D341Med (cell line): ENCODE measurements at regions not wholly inside any gene's neighbourhood (a gene's known extent, or its start where the extent isn't known, plus 50 kb on each side); places are given as distances from the start of the nearest gene placed in this dataset.
"Not testable (repeated sequence)": the region's sequence is repeated elsewhere in the genome, so short reads cannot be mapped to it uniquely, and the experiment has no call there.

ENCODE experiments used
- DNase-seq: peaks from one replicate; pipeline ENCODE4 v3.0.0; 2012; ENCODE audit warnings: low spot score

- DNase-seq = no peak
Measured at GRCh38 chrX:8025705-8026104, 98.5 kb upstream of the PNPLA4 start.

- DNase-seq = no peak
Measured at GRCh38 chrX:8018934-8019333, 91.7 kb upstream of the PNPLA4 start.

DNA sequence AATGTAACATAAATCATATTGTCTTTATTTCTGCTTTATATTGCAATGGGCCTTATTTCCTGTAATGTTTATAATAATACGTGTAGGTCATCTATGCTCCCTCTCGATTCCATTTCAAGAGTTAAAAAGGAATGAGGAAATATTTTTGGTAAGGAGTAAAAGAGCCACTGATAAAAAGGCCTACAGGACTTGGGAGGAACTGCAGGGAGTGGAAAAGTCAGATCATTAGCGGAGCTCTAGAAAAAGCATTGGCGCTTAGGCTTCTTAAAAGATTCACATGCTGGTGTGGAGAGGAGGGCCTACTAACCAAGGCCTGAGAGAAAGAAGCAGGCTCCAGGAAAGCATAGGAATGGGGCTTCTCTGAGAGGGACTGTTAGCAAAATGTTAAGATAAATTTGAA is 82.9 kb upstream of the PNPLA4 start:
- no peak for DNase-seq

DNA sequence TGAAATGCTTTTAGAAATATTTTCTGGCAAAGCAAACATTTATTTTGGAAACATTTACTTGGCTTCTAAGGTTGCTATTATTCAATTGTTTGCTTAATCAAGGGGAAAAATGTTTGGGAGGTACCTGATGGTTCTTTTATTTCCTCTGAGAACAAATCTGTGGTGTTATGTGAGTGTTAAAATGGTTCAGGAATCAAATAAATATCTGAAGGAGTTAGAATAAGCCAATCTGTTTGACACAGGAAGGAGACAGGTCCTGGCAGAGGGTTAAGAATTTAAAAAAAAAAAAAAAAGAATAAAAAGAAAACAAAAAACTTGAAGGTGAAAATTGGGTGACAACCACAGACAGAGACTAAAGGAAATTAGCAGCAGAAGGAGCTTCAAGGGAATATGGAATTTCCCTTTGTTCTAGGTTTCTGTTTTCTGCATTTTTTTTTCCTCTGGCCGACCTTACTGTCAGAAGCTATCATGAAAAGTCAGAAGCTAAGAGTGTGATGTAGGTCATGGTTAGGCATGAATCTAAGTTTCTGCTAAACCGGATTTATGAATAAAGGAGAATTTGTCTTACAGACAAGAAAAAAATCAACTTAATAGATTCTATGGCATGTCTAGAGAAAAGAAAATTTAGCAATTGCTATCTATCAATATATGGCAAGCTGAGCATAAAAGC is 78.6 kb upstream of the PNPLA4 start:
- no peak for DNase-seq

DNA sequence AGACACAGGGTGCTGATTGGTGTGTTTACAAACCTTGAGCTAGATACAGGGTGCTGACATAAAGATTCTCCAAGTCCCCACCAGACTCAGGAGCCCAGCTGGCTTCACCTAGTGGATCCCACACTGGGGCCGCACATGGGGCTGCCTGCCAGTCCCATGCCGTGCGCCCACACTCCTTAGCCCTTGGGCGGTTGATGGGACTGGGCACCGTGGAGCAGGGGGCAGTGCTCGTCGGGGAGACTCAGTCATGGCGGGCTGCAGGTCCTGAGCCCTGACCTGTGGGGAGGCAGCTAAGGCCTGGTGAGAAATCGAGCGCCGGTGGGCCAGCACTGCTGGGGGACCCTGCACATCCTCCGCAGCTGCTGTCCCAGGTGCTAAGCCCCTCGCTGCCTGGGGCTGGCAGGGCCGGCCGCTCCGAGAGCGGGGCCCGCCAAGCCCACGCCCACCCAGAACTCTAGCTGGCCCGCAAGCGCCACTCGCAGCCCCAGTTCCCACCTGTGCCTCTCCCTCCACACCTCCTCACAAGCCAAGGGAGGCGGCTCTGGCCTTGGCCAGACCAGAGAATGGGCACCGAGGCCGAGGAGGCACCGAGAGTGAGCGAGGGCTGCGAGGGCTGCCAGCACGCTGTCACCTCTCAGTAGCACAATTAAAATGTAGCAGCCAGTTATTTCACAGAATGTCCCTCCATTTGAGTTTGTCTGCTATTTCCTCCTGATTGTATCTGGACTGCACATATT is 76.1 kb upstream of the PNPLA4 start:
- DNase-seq = no peak

DNA sequence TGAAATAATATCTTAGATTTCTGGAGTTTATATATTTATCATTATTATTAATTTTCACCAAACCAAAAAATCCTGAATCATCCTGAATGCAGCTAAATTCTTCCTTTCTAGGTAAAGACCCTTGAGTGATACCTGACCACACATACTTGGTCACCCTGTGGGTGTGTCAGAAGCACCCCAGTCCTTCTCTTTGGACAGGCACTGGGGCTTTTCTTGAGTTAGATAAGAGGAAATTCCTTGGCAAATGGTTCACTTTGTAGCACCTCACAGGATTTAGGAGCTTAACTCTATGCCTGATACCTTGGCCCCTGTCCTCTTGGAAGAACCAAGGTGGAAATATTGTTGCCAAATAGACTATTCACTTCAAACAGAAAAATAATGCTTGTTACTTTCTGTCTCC is 69.6 kb upstream of the PNPLA4 start:
- DNase-seq = no peak

DNA sequence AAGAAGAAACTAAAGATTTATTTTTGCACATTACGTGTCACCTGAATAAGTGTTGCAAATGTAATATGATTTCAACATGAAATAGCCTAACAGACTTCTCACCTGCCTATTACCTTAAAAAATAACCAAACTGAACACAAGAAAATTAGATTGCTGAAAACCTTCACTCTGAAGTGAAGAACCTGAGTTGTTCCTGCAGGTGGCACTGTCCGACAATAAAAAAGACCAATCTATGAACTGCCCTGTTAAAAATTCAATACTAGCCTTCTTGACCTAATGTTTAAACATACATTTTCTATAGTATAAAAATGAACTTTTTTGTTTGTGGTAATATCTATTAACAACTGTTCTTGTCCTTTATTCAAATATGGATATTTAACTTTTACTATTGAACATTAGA is 69.2 kb upstream of the PNPLA4 start:
- peak; percentile 13 for DNase-seq

DNA sequence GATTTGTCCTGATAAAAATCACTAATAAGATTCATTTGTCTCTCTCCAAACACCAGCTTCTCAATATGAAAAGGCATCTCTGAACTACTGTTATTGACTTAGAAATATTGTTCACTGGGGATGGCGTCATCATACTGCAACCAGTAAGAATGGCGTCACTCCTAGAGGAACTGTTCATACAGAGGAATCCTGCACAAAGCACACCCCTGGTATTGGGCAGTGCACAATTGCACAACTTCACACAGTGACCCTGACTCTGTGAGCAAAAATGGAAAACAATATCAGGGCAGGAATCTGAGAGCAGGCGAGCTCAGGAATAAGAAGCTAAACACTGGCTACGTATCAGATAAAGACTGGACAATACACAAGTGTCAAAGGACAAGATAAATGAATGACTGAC is 66.7 kb upstream of the PNPLA4 start:
- no peak for DNase-seq

DNA sequence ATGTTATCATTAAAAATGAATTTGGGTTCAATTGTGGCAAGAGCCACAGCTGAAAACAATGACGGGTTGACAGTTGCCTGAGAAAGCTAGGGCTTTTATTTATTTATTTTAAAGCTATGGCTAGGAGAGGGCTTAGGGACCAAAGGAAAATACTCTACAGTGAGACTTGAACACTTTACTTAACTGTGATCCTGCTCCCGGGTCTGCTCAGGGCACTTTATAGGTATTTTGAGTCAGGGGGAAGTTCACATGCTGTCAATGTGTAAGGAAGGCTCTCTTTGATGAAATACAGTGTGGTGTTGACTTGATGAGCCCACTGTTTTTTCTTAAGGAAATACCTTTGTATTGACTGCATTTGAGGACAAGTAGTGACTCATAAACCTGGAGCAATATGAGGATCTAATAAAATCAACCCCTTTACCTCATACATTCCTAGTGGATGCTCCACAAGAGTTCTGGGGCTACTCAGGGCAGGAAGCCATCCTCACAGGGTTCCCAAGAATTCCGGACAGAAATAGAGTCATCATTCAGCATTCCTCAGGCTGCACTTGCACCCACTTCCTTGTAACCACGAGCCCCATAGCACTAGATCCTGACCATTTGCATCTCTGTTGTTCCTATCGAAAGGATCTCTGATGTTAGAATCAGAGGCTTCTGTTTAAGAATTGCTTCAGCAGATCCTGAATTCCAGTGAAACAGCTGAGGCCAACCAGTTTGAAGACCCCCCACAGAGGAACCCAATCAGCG is 61.0 kb upstream of the PNPLA4 start:
- not testable (repeated sequence) for DNase-seq

DNA sequence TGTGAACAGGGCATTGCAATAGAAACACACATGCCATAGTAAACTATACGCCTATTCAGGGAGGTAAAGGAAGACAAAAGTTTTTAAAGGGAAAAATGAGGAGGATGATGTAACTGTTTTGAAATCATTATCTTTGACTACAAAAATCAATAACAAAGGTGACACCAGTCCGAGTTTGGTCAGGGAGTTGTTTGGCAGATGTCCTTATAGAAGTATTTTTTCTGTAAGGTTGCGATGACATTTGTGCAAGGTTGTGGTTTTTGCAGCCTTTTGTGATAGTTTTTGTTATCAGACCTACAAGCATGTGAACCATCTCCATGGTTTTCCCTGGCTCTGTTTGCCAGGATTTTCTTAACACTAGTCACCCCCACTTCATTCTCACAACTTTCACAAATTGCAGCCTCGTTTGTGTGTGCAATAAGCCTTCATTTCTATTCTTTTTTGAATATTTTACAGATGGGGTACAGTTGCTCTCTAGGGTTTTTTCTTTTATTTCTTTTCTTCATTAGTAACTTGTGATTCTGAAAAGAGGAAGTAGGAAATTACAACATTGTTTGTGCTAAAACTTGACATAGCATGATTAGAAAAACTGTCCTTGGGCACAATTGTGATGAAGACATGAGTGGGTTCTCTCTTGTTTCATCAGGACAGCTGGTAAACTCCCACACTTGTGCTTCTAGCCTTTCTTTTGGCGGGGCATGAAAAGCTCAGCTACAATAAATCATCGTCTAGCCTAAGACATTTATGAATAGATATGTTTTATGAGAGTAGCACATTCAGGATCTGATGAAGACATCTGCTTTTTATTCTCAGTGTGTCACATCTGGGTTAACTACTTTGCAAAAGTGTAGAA is 60.2 kb upstream of the PNPLA4 start:
- DNase-seq = no peak

GRCh38 chrX:7986738-7987137 is 59.5 kb upstream of the PNPLA4 start:
- not testable (repeated sequence) for DNase-seq

DNA sequence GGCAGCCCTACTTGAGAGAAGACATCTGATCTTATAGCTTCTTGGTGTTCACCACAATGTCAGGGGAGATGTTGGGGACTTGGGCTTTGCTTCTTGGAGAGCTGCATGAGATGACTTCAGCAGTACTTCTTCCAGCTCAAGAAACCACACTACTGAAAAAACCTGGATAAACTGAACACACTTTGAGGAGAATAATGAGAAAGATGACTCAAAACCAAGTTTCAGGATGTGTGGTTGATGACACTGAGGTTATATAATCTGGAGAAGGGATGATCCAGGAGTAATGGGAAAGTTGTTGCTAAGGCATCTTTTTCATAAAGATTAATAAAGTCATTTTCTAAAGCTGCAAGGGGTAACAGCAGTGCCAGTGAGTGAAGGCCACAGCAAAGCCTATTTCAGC is 58.4 kb upstream of the PNPLA4 start:
- DNase-seq = no peak

- DNase-seq = no peak
Measured at GRCh38 chrX:7983581-7983980, 56.4 kb upstream of the PNPLA4 start.
